ENCODE measurements at regions not wholly inside any gene's neighbourhood (a gene's known extent, or its start where the extent isn't known, plus 50 kb on each side); places are given as distances from the start of the nearest gene placed in this dataset.

DNA sequence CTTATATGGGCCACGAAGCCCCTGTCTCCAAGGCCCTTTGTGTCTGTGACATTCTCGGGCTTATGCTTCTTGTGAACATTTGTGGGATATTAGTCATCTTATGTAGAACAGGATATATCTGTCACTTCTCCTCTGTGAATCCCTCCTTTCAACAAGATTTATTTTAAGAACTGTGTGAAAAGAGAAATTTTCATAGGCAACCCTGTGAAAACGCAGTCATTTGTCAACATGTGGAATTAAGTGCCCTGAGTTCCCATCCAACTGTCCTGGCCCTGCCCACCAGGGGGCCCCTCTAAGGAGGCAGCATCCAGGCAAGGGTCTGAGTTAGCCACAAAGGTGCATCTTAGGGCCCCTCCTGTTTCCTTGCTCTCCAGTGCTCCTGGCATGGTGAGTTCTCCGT is 76.8 kb upstream of the CHRNA7 start:
- H3K4me1 Mint-ChIP-seq (ENCODE audit: low read depth, unreplicated experiment) = no peaks in the 10 kb centered on the region
- DNase-seq = no peak
- CTCF ChIA-PET = no interaction called here
- no peak overlapping the region for H3K27ac Mint-ChIP-seq (ENCODE audit: unreplicated experiment)
- TF ChIP-seq, protein P1, sequence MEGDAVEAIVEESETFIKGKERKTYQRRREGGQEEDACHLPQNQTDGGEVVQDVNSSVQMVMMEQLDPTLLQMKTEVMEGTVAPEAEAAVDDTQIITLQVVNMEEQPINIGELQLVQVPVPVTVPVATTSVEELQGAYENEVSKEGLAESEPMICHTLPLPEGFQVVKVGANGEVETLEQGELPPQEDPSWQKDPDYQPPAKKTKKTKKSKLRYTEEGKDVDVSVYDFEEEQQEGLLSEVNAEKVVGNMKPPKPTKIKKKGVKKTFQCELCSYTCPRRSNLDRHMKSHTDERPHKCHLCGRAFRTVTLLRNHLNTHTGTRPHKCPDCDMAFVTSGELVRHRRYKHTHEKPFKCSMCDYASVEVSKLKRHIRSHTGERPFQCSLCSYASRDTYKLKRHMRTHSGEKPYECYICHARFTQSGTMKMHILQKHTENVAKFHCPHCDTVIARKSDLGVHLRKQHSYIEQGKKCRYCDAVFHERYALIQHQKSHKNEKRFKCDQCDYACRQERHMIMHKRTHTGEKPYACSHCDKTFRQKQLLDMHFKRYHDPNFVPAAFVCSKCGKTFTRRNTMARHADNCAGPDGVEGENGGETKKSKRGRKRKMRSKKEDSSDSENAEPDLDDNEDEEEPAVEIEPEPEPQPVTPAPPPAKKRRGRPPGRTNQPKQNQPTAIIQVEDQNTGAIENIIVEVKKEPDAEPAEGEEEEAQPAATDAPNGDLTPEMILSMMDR (IDR thresholded peaks at IDR 0.05; ENCODE audit: unreplicated experiment) = no peak
- intact Hi-C loops (cut with micrococcal nuclease; ENCODE audit: unreplicated experiment) = no loop called here
- no peaks in the 10 kb centered on the region for H3K9me3 Mint-ChIP-seq (ENCODE audit: low read depth, unreplicated experiment)
- no peaks in the 10 kb centered on the region for H3K36me3 Mint-ChIP-seq (ENCODE audit: insufficient read depth, unreplicated experiment)
- no peaks in the 10 kb centered on the region for H3K27me3 Mint-ChIP-seq (ENCODE audit: unreplicated experiment)
- no TSS peak for BruUV-seq (replicated peaks)
- no peak overlapping the region for H3K4me3 Mint-ChIP-seq (ENCODE audit: low read depth, unreplicated experiment)

DNA sequence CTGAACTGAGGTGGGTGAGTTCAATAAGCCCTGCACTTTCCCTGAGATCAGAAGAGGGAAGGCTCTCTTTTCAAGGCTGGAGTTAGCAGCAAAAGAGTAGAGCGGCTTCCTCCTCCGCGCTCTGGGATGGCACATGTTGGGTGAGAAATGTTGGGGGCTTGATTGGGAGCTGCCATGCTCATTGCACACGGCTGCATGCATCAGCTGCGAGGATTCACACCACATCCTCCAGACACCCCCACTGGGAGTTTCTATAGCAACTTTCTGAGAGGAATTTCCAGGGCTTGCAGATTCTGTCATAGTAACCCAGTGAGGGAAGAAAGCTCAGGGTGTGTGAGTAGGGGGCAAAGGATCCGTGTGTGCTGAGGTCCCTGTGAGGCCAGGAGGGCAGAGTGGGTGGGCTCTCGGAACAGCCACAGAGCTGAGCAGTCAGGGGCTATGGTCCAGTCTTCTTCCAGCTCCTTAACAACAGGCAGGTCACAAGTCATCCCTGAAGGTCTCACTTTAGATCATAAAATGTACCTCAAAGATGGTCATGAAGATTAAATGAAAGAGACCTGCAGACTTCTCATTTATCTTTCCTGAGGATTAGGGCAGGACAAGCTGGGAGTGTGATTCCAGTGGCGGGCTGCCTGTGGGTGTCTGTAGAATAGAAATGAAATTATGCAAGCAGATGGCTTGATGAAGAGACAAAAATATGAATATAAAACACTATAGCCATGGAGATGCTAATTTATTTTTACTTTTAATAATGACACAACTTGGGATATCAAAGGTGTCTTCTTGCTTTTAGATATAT is 75.7 kb upstream of the CHRNA7 start:
- no peak for DNase-seq
- BruUV-seq (replicated peaks) = no TSS peak
- Mint-ChIP-seq H3K36me3 (ENCODE audit: insufficient read depth, unreplicated experiment) (no peaks in the 10 kb centered on the region), H3K4me1 (ENCODE audit: low read depth, unreplicated experiment) (no peaks in the 10 kb centered on the region), H3K27ac (ENCODE audit: unreplicated experiment) (no peak overlapping the region), H3K9me3 (ENCODE audit: low read depth, unreplicated experiment) (no peaks in the 10 kb centered on the region), H3K4me3 (ENCODE audit: low read depth, unreplicated experiment) (no peak overlapping the region), H3K27me3 (ENCODE audit: unreplicated experiment) (no peaks in the 10 kb centered on the region)
- CTCF ChIA-PET = interaction anchor here (0.6 kb wide), 2 partner anchors 8 to 19 kb away, joined by 3 to 4 read pairs; no protein-coding TSS in a partner anchor
- intact Hi-C loops (cut with micrococcal nuclease; ENCODE audit: unreplicated experiment) = no loop called here
- TF ChIP-seq, protein P1 (IDR thresholded peaks at IDR 0.05; ENCODE audit: unreplicated experiment) = no peak

DNA sequence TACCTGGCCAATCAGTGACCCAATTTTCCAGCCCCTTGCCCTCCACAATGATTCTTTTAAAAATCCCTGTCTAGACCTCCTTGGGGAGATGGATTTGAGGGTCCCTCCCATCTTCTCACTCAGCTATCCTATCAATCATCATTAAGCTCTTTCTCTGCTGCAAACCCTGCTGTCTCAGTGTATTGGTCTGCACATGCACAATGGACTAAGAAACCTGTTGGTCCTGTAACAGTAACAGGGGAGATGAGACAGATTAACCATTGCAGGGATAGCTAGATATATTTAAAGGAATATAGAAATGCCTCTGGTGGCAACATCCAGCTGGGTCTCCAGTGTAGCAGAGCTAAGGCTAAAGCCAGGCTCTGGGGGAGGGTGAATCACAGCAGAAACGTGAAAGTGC is 74.6 kb upstream of the CHRNA7 start:
- Mint-ChIP-seq H3K27me3 (ENCODE audit: unreplicated experiment) (no peaks in the 10 kb centered on the region), H3K9me3 (ENCODE audit: low read depth, unreplicated experiment) (no peaks in the 10 kb centered on the region), H3K27ac (ENCODE audit: unreplicated experiment) (no peak overlapping the region), H3K36me3 (ENCODE audit: insufficient read depth, unreplicated experiment) (no peaks in the 10 kb centered on the region), H3K4me3 (ENCODE audit: low read depth, unreplicated experiment) (no peak overlapping the region), H3K4me1 (ENCODE audit: low read depth, unreplicated experiment) (no peaks in the 10 kb centered on the region)
- BruUV-seq (replicated peaks) = no TSS peak
- CTCF ChIA-PET = interaction anchor here (0.6 kb wide), 1 partner anchor 111 kb away, joined by 4 read pairs; no protein-coding TSS in a partner anchor
- TF ChIP-seq, protein P1 (IDR thresholded peaks at IDR 0.05; ENCODE audit: unreplicated experiment) = no peak
- DNase-seq = no peak
- intact Hi-C loops (cut with micrococcal nuclease; ENCODE audit: unreplicated experiment) = no loop called here

DNA sequence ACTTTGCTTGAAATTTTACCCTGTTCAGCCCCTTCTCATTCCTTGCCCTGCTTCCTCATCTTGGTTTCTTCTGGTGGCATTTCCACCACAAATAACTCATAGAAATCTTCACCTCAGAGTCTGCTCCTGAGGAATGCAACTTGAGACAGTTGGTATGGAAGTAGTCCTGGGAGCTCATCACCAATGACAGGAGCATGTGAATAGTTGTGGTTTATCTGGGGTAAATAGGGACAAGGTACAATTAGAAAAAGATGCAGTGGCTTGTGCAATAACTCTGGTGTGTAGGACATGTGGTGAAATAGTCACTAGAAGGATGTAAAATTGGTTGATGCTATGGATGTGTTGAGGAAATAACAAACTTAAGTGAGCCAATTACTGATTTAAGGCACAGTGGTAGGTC is 72.7 kb upstream of the CHRNA7 start:
- no TSS peak for BruUV-seq (replicated peaks)
- no peak for DNase-seq
- Mint-ChIP-seq H3K27me3 (ENCODE audit: unreplicated experiment) (no peaks in the 10 kb centered on the region), H3K4me3 (ENCODE audit: low read depth, unreplicated experiment) (no peak overlapping the region), H3K9me3 (ENCODE audit: low read depth, unreplicated experiment) (no peaks in the 10 kb centered on the region), H3K4me1 (ENCODE audit: low read depth, unreplicated experiment) (no peaks in the 10 kb centered on the region), H3K27ac (ENCODE audit: unreplicated experiment) (no peak overlapping the region), H3K36me3 (ENCODE audit: insufficient read depth, unreplicated experiment) (no peaks in the 10 kb centered on the region)
- intact Hi-C loops (cut with micrococcal nuclease; ENCODE audit: unreplicated experiment) = no loop called here
- CTCF ChIA-PET = no interaction called here
- TF ChIP-seq, protein P1 (IDR thresholded peaks at IDR 0.05; ENCODE audit: unreplicated experiment) = no peak

All from Calu3 (cell line).